H1 (cell line): ENCODE measurements at regions not wholly inside any gene's neighbourhood (a gene's known extent, or its start where the extent isn't known, plus 50 kb on each side); places are given as distances from the start of the nearest gene placed in this dataset.

Experiments
- BRCA1 ChIP-seq: IDR thresholded peaks from 2 replicates; pipeline ENCODE4 v1.6.1; 2012; ENCODE audit warnings: low read depth, low read length, improper control_type of control experiment
- CBX5 ChIP-seq: fragments of 300-800, 300-1000 bp; sonication (generic); IDR thresholded peaks from 2 replicates; pipeline ENCODE4 v1.7.1; 2016; ENCODE audit warnings: antibody characterized with exemption, low read length, low read depth
- CEBPB ChIP-seq: IDR thresholded peaks from 2 replicates; pipeline ENCODE4 v1.6.1; 2012; ENCODE audit warnings: low read depth, low read length
- FOSL1 ChIP-seq: IDR thresholded peaks from 2 replicates; pipeline ENCODE4 v1.6.1; 2011; ENCODE audit warnings: mild to moderate bottlenecking, low read depth, low read length, moderate library complexity; ENCODE audit not compliant: insufficient read depth
- NANOG ChIP-seq: IDR thresholded peaks from 2 replicates; pipeline ENCODE4 v1.6.1; 2011; ENCODE audit warnings: low read length, low read depth, mild to moderate bottlenecking, inconsistent platforms; ENCODE audit not compliant: insufficient read depth, poor library complexity, severe bottlenecking
- PHF8 ChIP-seq: fragments of 200-600 bp; sonication (generic); conservative IDR thresholded peaks from 2 replicates; pipeline ENCODE4 v1.7.1; 2012; ENCODE audit warnings: low read depth, mild to moderate bottlenecking, inconsistent platforms, low read length, moderate library complexity
- POLR2A ChIP-seq, 2 experiments: IDR thresholded peaks; 1 replicate in 1 of 2; 2 replicates in 1 of 2; pipeline ENCODE4 v1.6.1; 2011; ENCODE audit warnings: low read depth in 2 of 2, low read length in 2 of 2, mild to moderate bottlenecking in 2 of 2; ENCODE audit errors: control extremely low read depth in 1 of 2
- POLR2AphosphoS5 ChIP-seq: IDR thresholded peaks from 2 replicates; pipeline ENCODE4 v1.6.1; 2011; ENCODE audit warnings: low read depth, low read length
- SIRT6 ChIP-seq: IDR thresholded peaks from one replicate; pipeline ENCODE4 v1.7.1; 2012; ENCODE audit warnings: low read length, inconsistent platforms
- SP4 ChIP-seq: IDR thresholded peaks from 2 replicates; pipeline ENCODE4 v1.6.1; 2012; ENCODE audit warnings: low read length, inconsistent platforms
- SUZ12 ChIP-seq: fragments of 200-600 bp; sonication (generic); IDR thresholded peaks from 2 replicates; pipeline ENCODE4 v1.6.1; 2012; ENCODE audit warnings: mild to moderate bottlenecking, inconsistent platforms, low read length, moderate library complexity, mixed read lengths
- TAF1 ChIP-seq: IDR thresholded peaks from 2 replicates; pipeline ENCODE4 v1.6.1; 2011; ENCODE audit warnings: mild to moderate bottlenecking, low read depth, low read length
- YY1 ChIP-seq: IDR thresholded peaks from 2 replicates; pipeline ENCODE4 v1.6.1; 2011; ENCODE audit warnings: low read depth, mild to moderate bottlenecking, low read length
- TF ChIP-seq, protein P1 (sequence below), 3 experiments: IDR thresholded peaks; 1 replicate in 2 of 3; 2 replicates in 1 of 3; pipeline versions ENCODE4 v1.5.1 to v1.6.1; 2011; ENCODE audit warnings: low read length in 3 of 3, mild to moderate bottlenecking in 3 of 3, inconsistent platforms in 2 of 3, low read depth in 1 of 3, moderate library complexity in 1 of 3; ENCODE audit not compliant: insufficient read depth in 1 of 3; ENCODE audit errors: control extremely low read depth in 1 of 3

DNA sequence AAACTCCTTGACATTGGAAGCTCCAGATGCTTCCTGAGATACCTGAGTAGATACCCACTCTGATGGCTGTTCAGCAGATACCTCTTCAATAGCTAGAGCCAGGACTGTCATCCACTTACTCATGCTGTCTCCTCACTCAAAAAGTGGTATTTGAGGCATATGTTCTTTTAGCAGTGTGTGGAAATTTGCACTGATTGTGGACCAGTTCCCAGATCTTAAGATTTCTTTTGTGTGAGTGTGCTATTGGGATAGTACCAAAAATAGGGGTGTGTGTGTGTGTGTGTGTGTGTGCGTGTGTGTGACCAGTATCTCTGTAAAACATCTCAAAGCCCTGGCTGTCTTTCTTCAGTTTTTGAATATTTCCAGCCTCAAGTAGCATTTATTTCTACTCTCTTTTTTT is 108.3 kb downstream of the SLITRK5 start:
- TF ChIP-seq, protein P1, sequence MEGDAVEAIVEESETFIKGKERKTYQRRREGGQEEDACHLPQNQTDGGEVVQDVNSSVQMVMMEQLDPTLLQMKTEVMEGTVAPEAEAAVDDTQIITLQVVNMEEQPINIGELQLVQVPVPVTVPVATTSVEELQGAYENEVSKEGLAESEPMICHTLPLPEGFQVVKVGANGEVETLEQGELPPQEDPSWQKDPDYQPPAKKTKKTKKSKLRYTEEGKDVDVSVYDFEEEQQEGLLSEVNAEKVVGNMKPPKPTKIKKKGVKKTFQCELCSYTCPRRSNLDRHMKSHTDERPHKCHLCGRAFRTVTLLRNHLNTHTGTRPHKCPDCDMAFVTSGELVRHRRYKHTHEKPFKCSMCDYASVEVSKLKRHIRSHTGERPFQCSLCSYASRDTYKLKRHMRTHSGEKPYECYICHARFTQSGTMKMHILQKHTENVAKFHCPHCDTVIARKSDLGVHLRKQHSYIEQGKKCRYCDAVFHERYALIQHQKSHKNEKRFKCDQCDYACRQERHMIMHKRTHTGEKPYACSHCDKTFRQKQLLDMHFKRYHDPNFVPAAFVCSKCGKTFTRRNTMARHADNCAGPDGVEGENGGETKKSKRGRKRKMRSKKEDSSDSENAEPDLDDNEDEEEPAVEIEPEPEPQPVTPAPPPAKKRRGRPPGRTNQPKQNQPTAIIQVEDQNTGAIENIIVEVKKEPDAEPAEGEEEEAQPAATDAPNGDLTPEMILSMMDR (IDR thresholded peaks at IDR 0.05; ENCODE audit: control extremely low read depth in 1 of 3, insufficient read depth in 1 of 3, low read depth in 1 of 3, low read length in 3 of 3) = no peak
- TF ChIP-seq BRCA1 (no peak), TAF1 (no peak), CBX5 (no peak), POLR2A (IDR thresholded peaks at IDR 0.05; ENCODE audit: control extremely low read depth in 1 of 2, low read depth in 2 of 2, low read length in 2 of 2) (no peak), SP4 (no peak), CEBPB (no peak), NANOG (no peak), POLR2AphosphoS5 (no peak), SIRT6 (no peak), PHF8 (no peak), FOSL1 (no peak), YY1 (no peak), SUZ12 (no peak)
